Fibroblast of mammary gland (primary cell): ENCODE measurements at regions not wholly inside any gene's neighbourhood (a gene's known extent, or its start where the extent isn't known, plus 50 kb on each side); places are given as distances from the start of the nearest gene placed in this dataset.

Experiments used
- DNase-seq: peaks from one replicate; pipeline ENCODE4 v3.0.0-alpha.2; 2010; ENCODE audit warnings: low read depth
- H3K4me3 ChIP-seq: 2 replicates; pipeline ENCODE4 v1.5.1; 2011; ENCODE audit warnings: low read depth, mild to moderate bottlenecking, low read length, moderate library complexity; ENCODE audit not compliant: control insufficient read depth
- TF ChIP-seq, protein P1 (sequence below): conservative IDR thresholded peaks from 2 replicates; pipeline ENCODE4 v1.5.1; 2011; ENCODE audit warnings: low read depth, low read length, inconsistent platforms; ENCODE audit not compliant: control insufficient read depth, insufficient read depth

- H3K4me3 ChIP-seq = no peak overlapping the region
- TF ChIP-seq, protein P1, sequence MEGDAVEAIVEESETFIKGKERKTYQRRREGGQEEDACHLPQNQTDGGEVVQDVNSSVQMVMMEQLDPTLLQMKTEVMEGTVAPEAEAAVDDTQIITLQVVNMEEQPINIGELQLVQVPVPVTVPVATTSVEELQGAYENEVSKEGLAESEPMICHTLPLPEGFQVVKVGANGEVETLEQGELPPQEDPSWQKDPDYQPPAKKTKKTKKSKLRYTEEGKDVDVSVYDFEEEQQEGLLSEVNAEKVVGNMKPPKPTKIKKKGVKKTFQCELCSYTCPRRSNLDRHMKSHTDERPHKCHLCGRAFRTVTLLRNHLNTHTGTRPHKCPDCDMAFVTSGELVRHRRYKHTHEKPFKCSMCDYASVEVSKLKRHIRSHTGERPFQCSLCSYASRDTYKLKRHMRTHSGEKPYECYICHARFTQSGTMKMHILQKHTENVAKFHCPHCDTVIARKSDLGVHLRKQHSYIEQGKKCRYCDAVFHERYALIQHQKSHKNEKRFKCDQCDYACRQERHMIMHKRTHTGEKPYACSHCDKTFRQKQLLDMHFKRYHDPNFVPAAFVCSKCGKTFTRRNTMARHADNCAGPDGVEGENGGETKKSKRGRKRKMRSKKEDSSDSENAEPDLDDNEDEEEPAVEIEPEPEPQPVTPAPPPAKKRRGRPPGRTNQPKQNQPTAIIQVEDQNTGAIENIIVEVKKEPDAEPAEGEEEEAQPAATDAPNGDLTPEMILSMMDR = no peak
- no peak for DNase-seq
These were observed 83.6 kb downstream of the HTR5A start for GRCh38 chr7:155153676-155154075.

- no peak for DNase-seq
These were observed 84.5 kb downstream of the HTR5A start for GRCh38 chr7:155154586-155154985.

DNA sequence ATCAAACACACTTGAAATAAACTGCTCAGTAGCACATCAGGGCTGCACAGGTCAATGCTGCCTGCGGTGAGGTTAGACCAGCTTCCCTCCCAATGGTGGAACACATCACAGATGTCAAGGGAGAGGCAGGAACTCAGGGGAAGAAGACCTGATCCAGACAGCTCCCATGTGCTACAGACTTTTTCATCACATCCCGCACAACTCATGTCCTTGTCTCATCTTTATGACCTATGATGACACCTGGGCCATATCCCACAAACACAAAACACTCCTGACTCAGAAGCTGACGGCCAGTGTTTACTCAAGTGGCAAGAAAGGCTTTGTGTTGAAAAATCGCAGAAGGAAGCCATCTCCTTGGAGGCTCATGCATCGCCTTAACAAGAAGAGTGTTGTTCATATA lies 91.6 kb downstream of the HTR5A start:
- H3K4me3 ChIP-seq = no peak overlapping the region
- no peak for DNase-seq
- TF ChIP-seq, protein P1 = no peak

More at GRCh38 chr7:155154586-155154985, 84.5 kb downstream of the HTR5A start:
- TF ChIP-seq, protein P1 = no peak
- no peak overlapping the region for H3K4me3 ChIP-seq

- TF ChIP-seq, protein P1 = no peak
- no peak for DNase-seq
- no peak overlapping the region for H3K4me3 ChIP-seq
These were observed 92.3 kb downstream of the HTR5A start for GRCh38 chr7:155162422-155162821.

DNA sequence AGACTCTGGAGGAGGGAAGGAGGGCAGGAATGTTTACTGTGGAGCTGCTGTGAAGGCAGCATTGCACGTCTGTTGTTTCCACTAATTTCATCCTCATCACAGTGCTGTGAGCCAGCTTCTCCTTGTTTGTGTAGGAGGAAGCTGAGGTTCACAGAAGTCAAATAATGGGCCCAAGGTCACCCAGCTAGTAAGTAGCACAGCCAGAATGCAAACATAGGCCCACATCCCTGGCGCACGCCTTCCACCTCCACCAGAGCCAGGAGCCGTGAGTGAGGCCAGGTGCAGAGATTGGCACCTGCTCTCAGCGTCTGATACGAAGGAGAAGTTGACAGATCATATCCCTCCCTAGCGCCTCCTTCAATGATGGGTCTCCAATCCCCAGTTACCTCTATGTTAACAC lies 93.6 kb downstream of the HTR5A start:
- TF ChIP-seq, protein P1 = no peak
- DNase-seq = no peak
- no peak overlapping the region for H3K4me3 ChIP-seq

DNA sequence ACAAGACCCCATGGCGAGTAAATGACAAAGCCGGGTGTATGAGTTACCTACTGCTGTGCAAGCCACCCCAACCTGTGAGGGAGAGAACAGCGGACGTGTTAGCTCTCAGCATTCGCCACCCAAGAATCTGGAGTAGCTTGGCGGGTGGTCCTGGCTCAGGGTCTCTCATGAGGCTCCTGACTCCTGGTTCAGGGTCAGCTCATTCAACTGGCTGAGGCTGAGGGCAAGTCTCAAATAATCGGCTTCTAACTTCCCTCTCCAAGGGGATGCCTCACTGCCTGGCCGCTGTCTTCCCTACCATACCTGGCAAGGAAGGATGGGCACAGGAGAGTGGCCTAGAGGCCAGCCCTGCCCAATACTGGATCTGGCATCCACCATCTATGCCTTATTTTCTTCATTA lies 94.2 kb downstream of the HTR5A start:
- DNase-seq = no peak
- TF ChIP-seq, protein P1 = no peak
- H3K4me3 ChIP-seq = no peak overlapping the region

GRCh38 chr7:155166108-155166507 lies 96.0 kb downstream of the HTR5A start:
- TF ChIP-seq, protein P1 = no peak
- peak; percentile 24 for DNase-seq

More at GRCh38 chr7:155166108-155166507, 96.0 kb downstream of the HTR5A start:
- H3K4me3 ChIP-seq = no peak overlapping the region
